LNCAP (cell line): ENCODE measurements at regions not wholly inside any gene's neighbourhood (a gene's known extent, or its start where the extent isn't known, plus 50 kb on each side); places are given as distances from the start of the nearest gene placed in this dataset.

Experiments
- TF ChIP-seq, protein P1 (sequence below): fragments of 450-650 bp; IDR thresholded peaks from 2 replicates; pipeline ENCODE4 v1.5.1; 2017; ENCODE audit warnings: mild to moderate bottlenecking

DNA sequence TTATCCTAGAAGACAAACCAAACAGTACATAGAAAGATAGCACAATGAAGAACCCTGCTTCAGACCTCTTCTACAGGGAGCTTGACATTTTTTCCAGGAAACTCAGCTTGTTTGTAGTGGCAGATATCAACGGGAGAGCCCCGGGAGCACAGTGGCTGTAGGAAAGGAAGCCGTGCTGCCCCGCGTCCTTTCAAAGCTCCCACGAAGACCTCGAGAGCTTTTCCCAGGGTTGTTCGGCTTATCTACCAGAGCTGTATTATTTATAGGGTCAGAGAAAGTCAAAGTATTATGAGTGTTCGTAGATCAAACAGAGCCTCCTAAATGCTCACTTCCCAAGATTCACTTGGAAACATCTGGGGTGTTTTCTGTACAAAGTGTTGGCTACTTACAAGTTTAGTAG, 167.1 kb upstream of the COPS8 start:
- TF ChIP-seq, protein P1, sequence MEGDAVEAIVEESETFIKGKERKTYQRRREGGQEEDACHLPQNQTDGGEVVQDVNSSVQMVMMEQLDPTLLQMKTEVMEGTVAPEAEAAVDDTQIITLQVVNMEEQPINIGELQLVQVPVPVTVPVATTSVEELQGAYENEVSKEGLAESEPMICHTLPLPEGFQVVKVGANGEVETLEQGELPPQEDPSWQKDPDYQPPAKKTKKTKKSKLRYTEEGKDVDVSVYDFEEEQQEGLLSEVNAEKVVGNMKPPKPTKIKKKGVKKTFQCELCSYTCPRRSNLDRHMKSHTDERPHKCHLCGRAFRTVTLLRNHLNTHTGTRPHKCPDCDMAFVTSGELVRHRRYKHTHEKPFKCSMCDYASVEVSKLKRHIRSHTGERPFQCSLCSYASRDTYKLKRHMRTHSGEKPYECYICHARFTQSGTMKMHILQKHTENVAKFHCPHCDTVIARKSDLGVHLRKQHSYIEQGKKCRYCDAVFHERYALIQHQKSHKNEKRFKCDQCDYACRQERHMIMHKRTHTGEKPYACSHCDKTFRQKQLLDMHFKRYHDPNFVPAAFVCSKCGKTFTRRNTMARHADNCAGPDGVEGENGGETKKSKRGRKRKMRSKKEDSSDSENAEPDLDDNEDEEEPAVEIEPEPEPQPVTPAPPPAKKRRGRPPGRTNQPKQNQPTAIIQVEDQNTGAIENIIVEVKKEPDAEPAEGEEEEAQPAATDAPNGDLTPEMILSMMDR: no peak

DNA sequence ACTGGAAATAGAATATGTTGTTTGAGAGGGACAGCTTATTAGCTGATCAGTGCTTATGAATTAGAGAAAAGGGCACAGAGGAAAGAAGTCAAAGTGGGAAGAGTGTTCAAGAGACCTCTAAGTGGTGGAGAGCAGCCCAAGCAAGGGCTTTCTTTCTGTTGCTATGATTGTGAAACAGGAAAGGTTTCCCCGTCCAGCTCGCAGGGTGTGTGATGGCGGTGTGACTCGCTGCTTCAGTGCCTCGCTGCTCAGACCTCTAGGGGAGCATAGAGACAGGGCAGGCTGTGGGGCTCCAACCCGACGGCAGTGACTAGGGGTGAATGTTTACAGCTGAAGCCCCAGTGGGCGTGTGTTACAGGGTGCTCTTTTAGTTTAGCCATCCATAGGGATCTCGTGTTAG, 166.5 kb upstream of the COPS8 start:
- TF ChIP-seq, protein P1: no peak

DNA sequence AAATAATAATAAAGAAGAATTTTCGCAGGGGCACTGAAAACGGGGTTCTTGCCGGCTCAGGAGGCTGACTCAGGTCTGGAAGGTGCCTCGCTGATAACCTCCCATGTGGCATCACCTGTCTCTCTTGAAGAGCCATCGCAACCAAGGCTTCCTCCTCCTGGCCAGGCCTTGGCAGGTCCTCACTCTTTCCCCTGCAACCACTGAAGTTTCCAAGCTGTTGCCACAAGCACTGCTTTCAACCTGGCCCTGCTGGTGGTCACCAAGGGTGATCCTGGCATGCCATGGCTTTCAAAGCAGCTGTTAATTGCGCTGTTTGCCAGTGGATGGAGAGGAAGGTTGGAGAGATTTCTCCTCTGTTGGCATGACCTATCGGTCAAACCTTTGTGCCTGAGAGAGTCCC, 163.6 kb upstream of the COPS8 start:
- TF ChIP-seq, protein P1: no peak

DNA sequence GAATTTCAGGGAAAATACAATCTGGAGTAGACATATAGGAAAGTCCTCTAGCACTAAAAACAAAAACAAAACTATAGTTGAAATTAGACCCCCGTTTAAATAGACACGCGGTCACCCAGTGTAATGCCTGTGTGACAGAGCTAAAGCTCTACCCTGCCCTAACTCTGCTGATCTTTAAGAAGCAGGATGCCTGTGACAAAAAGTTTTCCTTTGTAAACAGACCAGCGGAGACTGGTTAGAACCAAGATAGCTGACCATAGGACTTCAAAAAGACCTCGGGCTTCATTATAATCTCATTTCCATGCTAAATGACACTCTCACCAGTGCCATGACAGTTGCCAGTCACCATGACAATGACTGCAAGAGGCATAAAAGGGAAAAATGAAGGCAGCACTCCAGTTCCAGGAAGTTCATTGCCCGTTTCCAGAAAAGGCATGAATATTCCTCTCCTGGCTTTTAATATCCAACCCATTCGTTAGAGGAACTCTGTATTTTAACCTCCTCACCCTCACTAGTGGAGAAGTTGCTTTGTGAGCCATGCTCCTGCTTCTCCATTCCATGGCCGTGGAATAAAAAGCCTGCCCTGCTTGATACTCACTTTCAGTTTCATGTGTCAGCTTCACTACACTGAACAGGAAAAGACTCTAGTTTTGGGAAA, 157.2 kb upstream of the COPS8 start:
- TF ChIP-seq, protein P1: no peak

DNA sequence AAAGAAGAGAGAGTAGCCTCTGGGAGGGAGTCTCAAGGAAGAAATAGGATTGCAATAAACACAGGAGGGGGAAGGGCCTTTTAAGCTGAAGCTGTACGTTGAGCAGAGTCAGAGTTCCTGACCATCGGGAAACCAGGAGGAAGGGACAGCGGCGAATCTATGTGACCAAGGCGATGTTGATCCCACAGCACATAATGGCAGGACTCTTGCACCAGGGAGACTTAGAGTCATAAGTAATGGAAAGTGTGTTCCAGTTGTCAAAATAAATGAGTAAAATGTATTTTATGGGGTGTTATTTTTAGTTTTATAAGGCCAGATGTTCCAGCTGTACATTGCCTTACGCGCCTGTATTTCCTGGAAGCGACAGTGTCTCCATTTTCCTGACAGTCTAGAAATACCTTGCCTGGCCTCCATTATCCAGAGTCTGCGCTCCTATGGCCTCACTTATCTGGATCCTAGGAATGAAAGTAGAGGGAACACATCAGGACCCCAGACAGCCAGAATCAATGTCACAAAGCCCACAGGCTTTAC, 152.8 kb upstream of the COPS8 start:
- TF ChIP-seq, protein P1: no peak

DNA sequence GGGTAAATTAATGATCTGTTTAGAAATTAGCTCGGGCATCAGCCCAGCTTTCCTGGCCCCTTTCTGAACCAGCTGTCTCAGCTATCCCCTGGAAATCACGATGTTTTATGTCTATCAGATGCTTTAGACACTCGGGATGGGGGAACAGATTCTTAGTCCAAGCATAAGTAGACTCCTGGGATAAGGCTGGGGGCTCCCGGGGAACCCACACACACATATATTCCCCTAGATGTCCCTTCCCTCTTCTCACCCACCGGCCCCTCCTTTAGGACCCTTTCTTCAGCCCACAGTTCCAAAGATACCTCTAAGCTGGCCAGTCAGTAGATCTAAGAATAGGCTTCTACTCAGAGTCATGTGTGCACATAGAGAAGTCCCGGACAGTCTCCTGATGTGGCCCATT, 151.5 kb upstream of the COPS8 start:
- TF ChIP-seq, protein P1: no peak

DNA sequence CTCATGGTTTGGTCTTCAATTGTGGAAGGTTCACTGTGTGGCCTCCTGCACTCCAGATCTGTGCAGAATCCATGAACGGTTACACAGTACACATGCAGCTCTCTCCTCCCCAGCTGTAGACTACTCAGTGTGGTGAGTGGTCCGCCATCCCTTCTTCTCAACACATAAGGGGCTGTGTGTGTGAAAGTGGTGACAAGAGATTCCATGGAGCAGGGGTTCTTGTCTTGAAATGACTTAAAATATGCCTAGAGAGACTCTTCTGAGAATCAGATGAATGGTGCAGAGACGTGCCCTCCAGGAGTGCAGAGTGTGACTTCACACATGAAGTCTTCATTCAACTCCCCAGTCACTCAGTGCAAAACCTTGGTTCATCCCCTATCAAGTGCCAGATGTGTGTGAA, 151.0 kb upstream of the COPS8 start:
- TF ChIP-seq, protein P1: no peak

DNA sequence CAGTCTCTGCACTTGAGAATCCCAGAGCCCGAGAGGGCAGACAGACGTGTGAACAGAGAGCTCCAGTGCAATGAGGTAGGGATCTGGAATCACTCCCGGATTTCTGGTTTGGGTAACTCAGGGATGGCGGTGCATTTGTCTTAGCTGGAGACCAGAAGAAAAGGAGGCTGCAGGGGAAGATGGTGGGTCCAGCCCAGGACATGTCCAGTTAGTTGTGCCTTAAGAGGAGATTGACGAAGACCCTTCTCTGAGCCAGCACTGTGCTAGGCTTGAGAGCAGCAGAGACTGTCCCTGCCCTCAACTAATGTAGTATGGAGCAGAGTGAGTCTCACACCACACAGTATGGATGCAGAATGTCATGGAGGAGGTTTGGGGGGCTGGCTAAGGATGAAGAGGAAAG, 150.6 kb upstream of the COPS8 start:
- TF ChIP-seq, protein P1: no peak
